NOMO-1 treated with dmso at 0.1 percent for 144 hours (cell line): ENCODE measurements at regions not wholly inside any gene's neighbourhood (a gene's known extent, or its start where the extent isn't known, plus 50 kb on each side); places are given as distances from the start of the nearest gene placed in this dataset.

Source experiments
- DNase-seq: peaks from one replicate; lab custom pipeline; 2025; ENCODE audit not compliant: unreplicated experiment; lab: John Stamatoyannopoulos, UW

- DNase-seq = no peak
Measured at GRCh38 chr12:13769966-13770365, 211.4 kb downstream of the GRIN2B start.

DNA sequence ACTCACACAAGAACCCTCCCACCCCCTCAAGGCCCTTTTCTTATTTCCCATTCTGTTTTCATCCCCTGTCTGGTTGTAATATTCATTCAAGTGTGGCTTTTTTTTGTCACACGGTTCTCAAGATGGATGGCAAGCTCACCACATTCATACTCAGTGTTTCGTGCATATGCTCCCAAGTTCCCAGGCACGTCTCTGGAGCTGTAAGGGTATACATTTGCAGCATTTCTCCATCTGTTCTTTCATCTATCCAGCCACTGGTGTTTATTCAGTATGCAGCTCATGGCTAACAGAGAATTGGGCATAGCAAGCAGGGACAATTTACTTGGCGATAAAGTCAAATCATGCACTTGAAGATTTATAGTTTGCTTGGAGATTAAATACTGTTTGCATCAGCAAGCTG, 212.1 kb downstream of the GRIN2B start:
- DNase-seq = no peak

DNA sequence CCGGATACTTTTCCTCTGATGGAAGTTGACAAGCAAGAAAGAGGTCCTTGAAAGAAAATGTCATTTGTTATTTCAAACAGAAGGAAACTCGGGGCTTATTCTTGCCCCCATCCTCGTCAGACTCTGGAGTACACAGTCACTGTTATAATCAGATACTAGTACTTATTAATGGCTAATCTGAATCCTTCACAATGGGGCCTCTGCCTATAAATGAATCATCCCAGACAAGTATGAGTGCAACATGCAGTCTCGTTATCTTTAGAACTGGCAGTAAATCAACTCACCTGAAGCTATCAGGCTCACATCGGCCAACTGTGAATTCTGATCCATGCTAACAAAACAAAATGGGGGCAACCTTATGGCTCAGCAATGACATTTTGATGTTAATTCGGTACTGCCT, 216.7 kb downstream of the GRIN2B start:
- no peak for DNase-seq

- no peak for DNase-seq
Measured at GRCh38 chr12:13749389-13749788, 232.0 kb downstream of the GRIN2B start.

GRCh38 chr12:13745111-13745860, 236.1 kb downstream of the GRIN2B start:
- no peak for DNase-seq

DNA sequence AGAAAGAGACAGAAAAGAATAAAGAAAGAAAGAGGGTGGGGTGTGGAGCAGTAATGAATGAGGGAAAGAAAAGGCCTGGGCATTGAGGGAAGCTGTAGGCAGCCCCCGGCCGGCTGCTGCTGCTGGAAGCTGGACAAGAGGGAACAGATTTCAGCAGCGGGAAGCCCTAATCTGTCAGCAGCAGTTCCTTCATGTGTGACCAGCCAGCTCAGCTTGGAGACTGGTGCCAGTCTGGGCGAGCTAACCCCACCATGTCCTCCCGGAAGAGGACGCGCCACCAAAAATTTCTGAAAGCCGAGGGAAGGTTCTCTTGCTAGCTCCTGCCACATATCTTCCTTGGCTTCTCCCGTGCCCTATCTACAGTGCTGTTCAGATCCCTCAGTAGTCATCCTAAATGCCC, 236.8 kb downstream of the GRIN2B start:
- no peak for DNase-seq

DNA sequence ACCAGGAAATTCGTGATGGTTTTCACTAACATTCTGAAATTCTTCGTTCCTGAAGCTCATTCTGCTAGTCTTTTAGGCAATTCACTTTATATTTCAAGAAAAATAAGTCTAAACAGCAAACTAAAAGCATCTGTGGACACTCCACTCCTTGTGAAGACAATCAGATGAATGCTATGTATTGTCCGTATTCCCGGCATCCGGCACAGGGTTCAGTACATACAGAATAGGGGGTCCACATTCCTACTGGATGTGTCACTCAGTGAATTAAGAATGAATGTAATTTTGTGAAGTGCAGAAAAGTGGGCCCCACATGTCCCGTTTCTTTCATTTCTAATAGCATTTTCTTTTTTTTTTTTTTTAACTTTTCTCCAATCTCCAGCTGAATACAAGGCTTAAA, 241.3 kb downstream of the GRIN2B start:
- DNase-seq = no peak

DNA sequence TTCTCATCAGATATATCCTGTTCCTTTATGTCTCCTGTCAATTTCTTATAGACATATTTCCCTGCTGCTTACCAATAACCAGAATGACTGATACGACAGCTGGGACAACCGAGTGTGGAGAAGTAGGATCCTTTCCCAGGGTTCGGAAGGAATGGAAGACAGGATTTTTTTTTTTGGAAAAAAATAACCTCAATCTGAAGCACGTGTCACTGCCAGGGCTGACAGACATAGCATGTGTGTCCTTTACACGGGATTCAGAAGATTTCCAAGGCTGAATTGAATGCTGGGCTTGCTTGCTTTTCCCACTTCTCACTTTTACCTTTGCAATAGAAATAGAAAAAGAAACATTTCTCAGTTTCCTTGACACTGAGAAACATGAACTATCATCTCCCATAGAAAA, 245.7 kb downstream of the GRIN2B start:
- DNase-seq = no peak

DNA sequence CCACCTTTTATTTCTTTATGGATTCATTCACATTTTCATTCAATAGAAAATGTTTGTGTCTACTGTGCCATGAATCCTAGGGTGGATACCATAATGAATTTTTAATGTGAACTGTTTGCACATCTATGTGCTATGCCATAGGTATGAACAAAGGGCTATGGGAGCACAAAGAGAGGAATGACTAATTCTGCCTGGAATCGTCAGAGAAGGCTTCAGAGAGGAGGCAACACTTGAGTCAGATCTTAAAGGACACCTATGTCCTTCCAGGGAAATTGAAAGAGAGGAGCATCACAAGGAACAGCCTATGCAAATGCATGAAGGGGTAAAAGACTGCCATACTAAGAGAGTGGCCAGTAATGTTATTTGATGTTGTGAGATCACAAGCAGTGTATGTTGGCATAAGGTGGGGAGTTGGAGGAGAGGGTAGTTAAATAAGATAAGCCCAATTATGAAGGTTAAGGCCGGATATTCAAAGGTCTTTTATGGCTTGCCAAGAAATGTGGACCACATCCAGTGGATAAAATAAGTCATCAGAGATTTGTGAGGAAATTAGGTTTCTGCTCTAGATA, 246.7 kb downstream of the GRIN2B start:
- no peak for DNase-seq

GRCh38 chr12:13727707-13728195, 253.7 kb downstream of the GRIN2B start:
- DNase-seq = no peak

- DNase-seq = no peak
Measured at GRCh38 chr12:13725049-13725448, 256.4 kb downstream of the GRIN2B start.

DNA sequence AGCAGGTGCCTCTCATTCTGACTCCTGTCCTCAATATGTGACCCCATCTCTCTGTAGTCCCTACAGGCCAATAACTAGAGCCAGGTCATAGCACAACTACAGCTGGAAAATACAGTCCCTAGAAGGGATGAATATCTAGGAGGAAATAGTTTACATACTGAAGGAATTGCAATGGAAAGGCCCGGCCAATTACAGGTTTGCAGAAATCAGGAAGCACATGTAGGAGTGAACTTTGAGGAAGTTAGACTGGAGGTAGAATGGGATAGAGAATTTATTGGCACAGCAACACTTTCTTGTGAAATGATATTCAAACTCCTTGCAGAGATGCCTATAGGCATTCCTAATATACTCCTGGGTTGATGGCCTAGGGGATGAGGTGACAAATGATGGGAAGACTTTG, 257.3 kb downstream of the GRIN2B start:
- DNase-seq = no peak

- DNase-seq = no peak
Measured at GRCh38 chr12:13719986-13720385, 261.4 kb downstream of the GRIN2B start.

- no peak for DNase-seq
Measured at GRCh38 chr12:13718271-13718670, 263.1 kb downstream of the GRIN2B start.

- no peak for DNase-seq
Measured at GRCh38 chr12:13716119-13716518, 265.3 kb downstream of the GRIN2B start.

- DNase-seq = no peak
Measured at GRCh38 chr12:13713556-13714410, 267.6 kb downstream of the GRIN2B start.

GRCh38 chr12:13707829-13708228, 273.6 kb downstream of the GRIN2B start:
- DNase-seq = no peak

- DNase-seq = no peak
Measured at GRCh38 chr12:13702381-13702780, 279.0 kb downstream of the GRIN2B start.

DNA sequence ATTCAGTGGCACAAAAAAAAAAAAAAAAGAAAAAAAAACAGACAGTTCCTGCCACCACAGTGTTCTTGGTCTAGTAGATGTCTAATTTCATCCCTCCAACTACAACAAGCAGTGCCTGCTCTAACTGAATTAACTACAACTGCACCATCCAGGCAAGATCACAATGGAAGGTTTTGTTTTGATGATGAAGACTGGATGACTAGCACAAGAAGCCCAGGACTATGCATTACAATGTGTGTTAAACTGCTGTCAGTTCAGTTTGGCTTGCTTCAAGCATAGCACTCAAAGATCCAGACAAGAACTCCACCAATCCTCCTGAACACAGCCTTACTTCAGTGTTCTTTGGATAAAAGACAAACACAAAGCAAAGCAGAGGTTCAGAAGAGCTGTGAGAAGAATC, 279.9 kb downstream of the GRIN2B start:
- DNase-seq = no peak

DNA sequence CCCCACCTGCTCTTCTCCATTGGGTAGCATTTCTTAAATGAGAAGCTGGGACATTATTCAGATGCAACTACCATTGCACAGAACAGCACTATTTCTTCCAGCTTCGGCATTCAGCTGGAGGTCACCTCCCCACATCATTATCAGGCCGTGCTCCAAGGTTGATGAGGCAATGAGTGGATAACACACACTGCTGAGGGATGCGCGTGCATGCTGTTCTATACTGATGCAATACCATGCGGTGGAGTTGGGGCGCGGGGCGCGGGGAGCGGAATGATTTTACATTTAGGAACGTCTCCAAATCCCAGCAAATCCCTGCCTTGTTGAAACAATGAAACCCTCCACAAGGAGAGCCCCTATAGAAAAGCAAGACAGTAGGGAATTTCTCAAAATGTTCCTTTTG, 283.4 kb downstream of the GRIN2B start:
- no peak for DNase-seq

- no peak for DNase-seq
Measured at GRCh38 chr12:13695781-13696180, 285.6 kb downstream of the GRIN2B start.

- DNase-seq = no peak
Measured at GRCh38 chr12:13692332-13692731, 289.1 kb downstream of the GRIN2B start.
